Pulmonary artery endothelial cell (primary cell): ENCODE measurements at regions not wholly inside any gene's neighbourhood (a gene's known extent, or its start where the extent isn't known, plus 50 kb on each side); places are given as distances from the start of the nearest gene placed in this dataset.

Experiments
- DNase-seq: peaks from one replicate; pipeline ENCODE4 v3.0.0-alpha.2; 2011; ENCODE audit warnings: low read depth, low spot score

- peak; percentile 11 for DNase-seq
These were observed 268.1 kb upstream of the FZD8 start for GRCh38 chr10:35910234-35910633.

DNA sequence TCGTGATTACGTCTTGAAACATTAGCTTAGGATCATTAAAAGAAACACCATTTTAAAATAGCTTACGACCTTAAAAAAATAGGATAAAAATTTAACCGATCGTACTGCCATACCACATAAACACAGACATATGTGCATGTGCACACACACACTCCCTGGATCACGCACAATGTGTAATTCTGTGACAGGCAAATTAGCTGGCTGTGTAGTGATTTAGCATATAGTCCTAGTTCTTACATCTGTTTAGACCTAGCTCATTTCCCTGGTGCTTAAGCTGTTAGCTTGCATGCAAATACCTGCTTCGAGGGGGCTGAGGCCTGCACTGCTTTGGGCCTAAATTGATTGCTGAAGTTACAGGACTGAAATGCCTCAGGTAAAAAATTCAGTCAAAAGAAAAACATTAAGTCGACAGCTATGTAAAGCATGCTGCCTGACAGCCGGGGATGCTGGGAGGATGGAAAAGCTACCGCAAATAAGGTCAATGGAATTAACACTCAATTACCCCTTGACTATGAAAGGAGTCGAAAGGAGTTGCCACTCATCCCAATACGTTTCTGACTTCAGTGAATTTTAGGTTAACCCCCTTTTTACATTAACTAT, 267.1 kb upstream of the FZD8 start:
- no peak for DNase-seq

- DNase-seq = no peak
These were observed 266.4 kb upstream of the FZD8 start for GRCh38 chr10:35908451-35908850.

DNA sequence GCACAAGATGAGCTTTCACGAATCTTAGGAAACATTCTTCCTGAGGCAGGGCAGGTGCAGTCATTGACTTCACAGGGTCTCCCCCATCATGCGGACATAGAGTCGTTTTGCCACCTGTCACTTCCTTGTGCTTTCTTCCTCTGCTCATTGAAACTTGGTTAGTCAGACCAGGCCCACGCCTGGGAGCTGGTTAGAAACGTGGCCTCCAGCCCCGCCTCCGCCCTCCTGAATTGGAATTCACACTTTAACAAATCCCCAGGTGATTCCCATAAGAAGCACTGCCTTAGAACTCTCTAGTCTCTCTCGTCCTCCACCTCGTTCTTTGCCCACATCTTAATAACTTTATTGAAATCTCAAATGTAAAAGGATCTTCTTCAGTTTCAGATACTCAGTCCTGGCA, 265.5 kb upstream of the FZD8 start:
- no peak for DNase-seq

DNA sequence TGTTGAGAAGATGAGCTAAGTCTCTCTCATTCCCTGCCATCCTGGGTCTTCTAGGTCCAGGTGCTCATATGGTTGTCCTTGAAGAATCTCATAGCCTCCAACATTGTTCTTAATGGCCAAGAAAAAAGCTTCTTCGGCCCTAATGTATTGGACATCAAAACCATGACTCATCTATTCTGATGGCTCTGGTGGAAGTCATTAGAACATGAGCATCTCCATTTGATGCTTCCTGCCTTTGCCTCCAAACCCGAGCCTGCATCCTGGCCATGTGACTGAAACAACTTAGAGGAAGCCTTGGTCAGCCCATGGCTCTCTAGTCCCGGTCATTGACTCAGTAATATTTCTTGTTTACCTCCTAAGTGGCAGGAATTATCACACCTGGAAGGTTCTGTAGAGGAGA, 264.1 kb upstream of the FZD8 start:
- no peak for DNase-seq

DNA sequence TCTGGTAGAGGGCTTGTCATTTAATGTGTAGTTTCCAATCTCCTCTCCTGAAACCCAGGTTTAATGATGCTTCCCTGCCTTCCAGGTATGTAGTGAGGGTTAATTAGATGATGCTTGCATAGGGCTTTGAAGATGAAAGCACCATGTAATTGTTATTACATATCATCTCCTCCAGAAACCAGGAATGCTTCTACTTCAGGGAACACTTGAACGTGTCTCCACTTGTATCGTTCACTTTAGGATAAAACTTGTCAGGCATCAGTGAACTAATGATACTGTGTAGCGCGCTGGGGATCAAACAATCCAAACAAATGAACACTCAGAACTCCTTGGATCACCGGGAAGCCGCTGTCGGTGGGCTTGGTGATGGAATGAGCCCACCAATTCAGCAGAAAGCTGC, 260.9 kb upstream of the FZD8 start:
- DNase-seq = no peak

- no peak for DNase-seq
These were observed 256.8 kb upstream of the FZD8 start for GRCh38 chr10:35898716-35899440.

GRCh38 chr10:35896001-35896400, 253.9 kb upstream of the FZD8 start:
- no peak for DNase-seq

DNA sequence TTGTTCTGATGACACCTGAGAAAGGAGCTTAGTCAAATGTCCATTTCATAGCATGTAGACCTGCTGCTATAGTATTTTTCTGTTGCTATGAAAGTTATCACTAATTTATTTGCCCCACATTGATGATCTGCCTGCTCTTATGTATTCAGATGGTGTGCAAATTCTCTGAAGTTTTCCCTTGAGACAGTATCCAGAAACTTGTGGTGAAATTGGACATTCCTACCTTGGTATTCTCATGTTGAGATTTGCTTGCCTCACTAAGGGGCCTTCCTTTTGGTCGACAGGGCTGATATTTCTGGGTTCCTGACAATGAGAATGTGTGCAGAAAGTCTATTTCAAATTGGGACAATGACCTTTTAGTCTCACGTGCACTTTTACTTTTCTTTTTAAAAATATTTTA, 253.2 kb upstream of the FZD8 start:
- no peak for DNase-seq

DNA sequence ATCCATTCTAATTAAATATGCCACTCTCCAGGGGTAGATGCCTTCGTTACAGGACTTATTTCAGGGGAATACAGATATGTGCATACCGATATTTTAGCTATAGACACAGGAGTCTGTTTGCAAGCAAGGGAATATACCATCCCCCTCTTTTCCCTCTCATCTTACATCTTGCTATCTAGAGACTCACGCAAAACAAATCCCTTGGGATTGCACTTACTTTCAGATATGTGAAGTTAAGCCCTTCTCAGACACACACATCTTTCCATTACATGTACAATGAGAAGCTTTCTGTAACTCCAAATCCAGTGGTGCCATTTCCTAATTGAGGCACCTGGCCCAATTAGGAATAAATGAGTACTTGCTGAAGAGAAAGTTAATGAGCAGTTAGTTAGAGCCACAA, 250.4 kb upstream of the FZD8 start:
- DNase-seq = no peak

- no peak for DNase-seq
These were observed 248.8 kb upstream of the FZD8 start for GRCh38 chr10:35890676-35891495.

DNA sequence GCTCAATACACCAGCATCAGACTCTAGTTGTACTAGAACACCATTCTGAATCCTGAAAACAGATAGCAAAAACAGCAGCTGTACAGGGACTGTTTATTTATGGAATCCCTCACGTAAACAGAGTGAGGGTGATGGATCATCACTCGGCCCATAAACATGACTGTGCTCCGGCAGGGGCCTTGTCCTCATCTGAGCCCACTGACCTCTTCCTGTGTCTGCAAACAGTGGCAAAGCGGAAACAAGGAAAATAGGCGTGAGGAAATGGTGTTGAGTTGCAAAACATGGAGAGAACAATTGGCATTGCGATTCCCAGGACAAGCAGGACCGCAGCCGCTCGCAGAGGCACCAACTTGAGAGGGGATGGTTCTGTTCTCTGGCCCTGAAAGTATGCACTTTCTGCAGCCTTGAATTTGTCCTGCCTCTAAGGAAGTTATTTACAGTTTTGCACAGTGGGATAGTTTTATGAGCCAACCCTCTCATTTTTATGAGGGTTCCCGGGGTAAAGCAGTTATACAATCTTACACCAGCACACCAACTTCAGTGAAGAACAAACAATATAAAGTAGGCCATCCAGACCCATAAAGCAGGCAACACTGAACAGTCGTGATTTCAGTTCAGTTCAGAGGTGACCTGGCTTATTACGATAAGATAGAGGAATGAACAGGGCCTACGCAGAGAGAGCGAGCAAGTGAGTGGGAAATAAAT, 248.0 kb upstream of the FZD8 start:
- no peak for DNase-seq

GRCh38 chr10:35889226-35889625, 247.1 kb upstream of the FZD8 start:
- no peak for DNase-seq

- DNase-seq = no peak
These were observed 246.3 kb upstream of the FZD8 start for GRCh38 chr10:35888400-35888799.

DNA sequence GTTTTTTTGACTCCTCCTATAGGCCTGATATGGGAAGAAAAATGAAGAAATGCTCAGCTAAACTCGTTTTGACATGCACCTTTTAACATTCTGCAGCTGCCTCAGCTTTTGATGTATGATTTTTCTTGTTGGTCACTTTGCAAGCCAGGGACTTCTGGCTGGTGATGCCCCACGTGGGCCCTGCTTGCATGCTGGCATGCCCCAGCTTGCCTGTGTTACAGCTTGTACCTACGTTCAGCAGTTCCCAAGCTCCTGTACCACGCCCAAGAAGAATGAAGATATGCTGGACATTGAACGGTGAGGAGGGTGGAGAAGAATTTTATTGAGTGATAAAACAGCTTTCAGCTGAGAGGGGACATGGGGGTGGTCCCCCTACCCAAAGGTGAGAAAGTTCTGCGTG, 245.6 kb upstream of the FZD8 start:
- no peak for DNase-seq

DNA sequence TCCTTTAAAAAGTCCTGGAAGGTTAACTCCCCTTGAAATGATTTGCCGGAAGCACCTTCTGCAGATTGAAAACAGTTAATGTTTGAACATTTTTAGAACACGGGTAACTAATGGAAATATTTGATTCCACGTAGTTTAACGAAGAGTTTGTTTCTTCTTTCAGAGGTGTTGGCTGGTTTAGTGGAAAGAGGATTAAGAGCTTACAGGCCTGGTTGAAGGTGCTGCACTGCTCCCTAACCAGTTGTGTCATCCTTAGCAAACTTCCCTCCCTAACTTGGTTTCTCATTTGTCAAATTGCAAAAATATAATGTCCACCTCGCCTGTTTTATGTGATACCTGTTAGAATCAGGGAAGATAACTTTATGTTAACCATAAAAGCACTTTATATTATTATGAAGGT, 243.0 kb upstream of the FZD8 start:
- DNase-seq = no peak

GRCh38 chr10:35884657-35885071, 242.6 kb upstream of the FZD8 start:
- no peak for DNase-seq

- no peak for DNase-seq
These were observed 240.5 kb upstream of the FZD8 start for GRCh38 chr10:35882422-35883150.

- no peak for DNase-seq
These were observed 239.2 kb upstream of the FZD8 start for GRCh38 chr10:35881320-35881719.

DNA sequence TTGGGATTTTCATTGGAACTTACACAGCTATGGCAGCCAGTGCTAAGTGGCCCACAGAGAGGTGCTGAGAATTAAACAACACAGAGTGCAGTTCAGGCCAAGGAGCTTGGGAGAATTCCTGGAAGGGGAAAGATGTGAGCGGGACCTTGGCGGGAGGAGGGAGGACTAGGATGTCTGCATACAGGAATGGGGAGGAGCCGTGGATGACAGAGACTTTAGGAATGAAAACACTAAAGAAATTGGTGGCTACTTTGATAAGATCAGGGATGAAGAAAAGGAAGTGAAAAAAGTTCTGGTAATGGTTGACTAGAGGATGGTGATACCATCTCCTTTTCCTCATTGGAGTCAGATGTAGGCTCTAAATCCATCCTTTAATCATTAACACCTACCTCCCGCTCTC, 234.2 kb upstream of the FZD8 start:
- no peak for DNase-seq

- no peak for DNase-seq
These were observed 233.1 kb upstream of the FZD8 start for GRCh38 chr10:35875016-35875676.
